ENCODE measurements at regions not wholly inside any gene's neighbourhood (a gene's known extent, or its start where the extent isn't known, plus 50 kb on each side); places are given as distances from the start of the nearest gene placed in this dataset.
"Not testable (repeated sequence)": the region's sequence is repeated elsewhere in the genome, so short reads cannot be mapped to it uniquely, and the experiment has no call there.

GRCh38 chr16:5925850-5926249, 828.3 kb upstream of the EEF2KMT start:
- DNase-seq = no peak

- DNase-seq = no peak
Observed at GRCh38 chr16:5922686-5923085, 825.1 kb upstream of the EEF2KMT start.

- no peak for DNase-seq
Observed at GRCh38 chr16:5918567-5919130, 821.1 kb upstream of the EEF2KMT start.

- no peak for DNase-seq
Observed at GRCh38 chr16:5917436-5918195, 820.0 kb upstream of the EEF2KMT start.

- DNase-seq = no peak
Observed at GRCh38 chr16:5916711-5917191, 819.2 kb upstream of the EEF2KMT start.

GRCh38 chr16:5911241-5911640, 813.6 kb upstream of the EEF2KMT start:
- no peak for DNase-seq

GRCh38 chr16:5909556-5909955, 812.0 kb upstream of the EEF2KMT start:
- not testable (repeated sequence) for DNase-seq

- DNase-seq = no peak
Observed at GRCh38 chr16:5907544-5907943, 809.9 kb upstream of the EEF2KMT start.

GRCh38 chr16:5906351-5906750, 808.8 kb upstream of the EEF2KMT start:
- no peak for DNase-seq

- DNase-seq = no peak
Observed at GRCh38 chr16:5905935-5906334, 808.3 kb upstream of the EEF2KMT start.

- no peak for DNase-seq
Observed at GRCh38 chr16:5903832-5904231, 806.2 kb upstream of the EEF2KMT start.

- DNase-seq = no peak
Observed at GRCh38 chr16:5903153-5903552, 805.6 kb upstream of the EEF2KMT start.

GRCh38 chr16:5900046-5900445, 802.5 kb upstream of the EEF2KMT start:
- no peak for DNase-seq

GRCh38 chr16:5895976-5896375, 798.4 kb upstream of the EEF2KMT start:
- no peak for DNase-seq

- no peak for DNase-seq
Observed at GRCh38 chr16:5895137-5895536, 797.5 kb upstream of the EEF2KMT start.

GRCh38 chr16:5891296-5891695, 793.7 kb upstream of the EEF2KMT start:
- no peak for DNase-seq

GRCh38 chr16:5885521-5885920, 787.9 kb upstream of the EEF2KMT start:
- no peak for DNase-seq

GRCh38 chr16:5884996-5885395, 787.4 kb upstream of the EEF2KMT start:
- no peak for DNase-seq

- DNase-seq = no peak
Observed at GRCh38 chr16:5884339-5884738, 786.7 kb upstream of the EEF2KMT start.

GRCh38 chr16:5882087-5882640, 784.6 kb upstream of the EEF2KMT start:
- no peak for DNase-seq

GRCh38 chr16:5875416-5875815, 777.8 kb upstream of the EEF2KMT start:
- DNase-seq = no peak

GRCh38 chr16:5874899-5875298, 777.3 kb upstream of the EEF2KMT start:
- no peak for DNase-seq

- no peak for DNase-seq
Observed at GRCh38 chr16:5873221-5873620, 775.6 kb upstream of the EEF2KMT start.

All from inflammatory macrophage treated with lipopolysaccharide for 1 hour (primary cell).